H1 (cell line): ENCODE measurements at regions not wholly inside any gene's neighbourhood (a gene's known extent, or its start where the extent isn't known, plus 50 kb on each side); places are given as distances from the start of the nearest gene placed in this dataset.

Experiments
- CTCF ChIA-PET: fragments of 300-600 bp; sonication (Branson Sonifier 250); formaldehyde crosslinking; loops from one replicate; lab custom pipeline; 2021; ENCODE audit not compliant: partially characterized antibody; lab: Charles Lee
- POLR2A ChIA-PET: fragments of 300-600 bp; sonication (Branson Sonifier 250); formaldehyde crosslinking; loops from one replicate; lab custom pipeline; 2021; ENCODE audit warnings: inconsistent platforms; ENCODE audit not compliant: partially characterized antibody; lab: Charles Lee
- DNase-seq, 2 experiments: peaks; one replicate each; pipeline versions ENCODE4 v3.0.0 to v3.0.0-alpha.2; 2010 to 2022; ENCODE audit warnings: low spot score in 2 of 2, low read depth in 1 of 2, mixed read lengths in 1 of 2
- FAIRE-seq: peaks from 2 replicates; lab custom pipeline; 2011; peaks lifted over from hg19 to GRCh38; lab: Jason Lieb, UNC
- H2AFZ ChIP-seq: 2 replicates; pipeline ENCODE4 v1.8.1; 2012; ENCODE audit warnings: low read length, inconsistent platforms
- H2AK5ac ChIP-seq: 2 replicates; pipeline ENCODE4 v1.6.1; 2013; ENCODE audit warnings: low read depth, low read length
- H2BK120ac ChIP-seq: replicated peaks from 2 replicates; pipeline ENCODE3; 2013; ENCODE audit warnings: low read depth, low read length, inconsistent platforms
- H2BK12ac ChIP-seq: 2 replicates; pipeline ENCODE4 v1.6.1; 2013; ENCODE audit warnings: low read depth, low read length
- H2BK15ac ChIP-seq: 2 replicates; pipeline ENCODE4 v1.6.1; 2013; ENCODE audit warnings: low read length
- H2BK20ac ChIP-seq: 2 replicates; pipeline ENCODE4 v1.6.1; 2013; ENCODE audit warnings: low read length
- H2BK5ac ChIP-seq: 2 replicates; pipeline ENCODE4 v1.6.1; 2013; ENCODE audit warnings: low read depth, low read length
- H3K14ac ChIP-seq: 2 replicates; pipeline ENCODE4 v1.6.1; 2013; ENCODE audit warnings: inconsistent platforms; ENCODE audit not compliant: insufficient read length
- H3K18ac ChIP-seq: 2 replicates; pipeline ENCODE4 v1.6.1; 2013; ENCODE audit warnings: low read length; ENCODE audit errors: extremely low read depth
- H3K23ac ChIP-seq: 2 replicates; pipeline ENCODE4 v1.6.1; 2013; ENCODE audit warnings: inconsistent platforms; ENCODE audit not compliant: insufficient read length
- H3K23me2 ChIP-seq: 2 replicates; pipeline ENCODE4 v1.6.1; 2013; ENCODE audit warnings: low read depth, low read length
- H3K27ac ChIP-seq: 2 replicates; pipeline ENCODE4 v1.6.1; 2011; ENCODE audit warnings: low read depth, low read length, inconsistent platforms
- H3K27me3 ChIP-seq, 4 experiments: replicated peaks in 1 of 4; 1 replicate in 1 of 4; 2 replicates in 3 of 4; pipeline versions ENCODE4 v1.6.1 to v1.8.1; 2011 to 2013; ENCODE audit warnings: low read length in 3 of 4, mild to moderate bottlenecking in 3 of 4, inconsistent platforms in 2 of 4, mixed read lengths in 2 of 4, moderate library complexity in 1 of 4; ENCODE audit not compliant: control insufficient read depth in 3 of 4, insufficient read depth in 3 of 4; ENCODE audit errors: extremely low read depth in 1 of 4
- H3K36me3 ChIP-seq, 4 experiments: 2 replicates each; pipeline versions ENCODE4 v1.6.1 to v1.8.1; 2011 to 2013; ENCODE audit warnings: mild to moderate bottlenecking in 4 of 4, low read length in 3 of 4, moderate library complexity in 2 of 4, control low read depth in 1 of 4, inconsistent platforms in 1 of 4; ENCODE audit not compliant: insufficient read depth in 4 of 4, control insufficient read depth in 2 of 4
- H3K4ac ChIP-seq: replicated peaks from 2 replicates; pipeline ENCODE3; 2013; ENCODE audit warnings: low read length, low read depth, mixed read lengths, inconsistent platforms; ENCODE audit not compliant: insufficient read length
- H3K4me1 ChIP-seq, 4 experiments: replicated peaks in 1 of 4; 1 replicate in 1 of 4; 2 replicates in 3 of 4; pipeline versions ENCODE4 v1.6.1 to v1.8.1; 2011 to 2013; ENCODE audit warnings: low read length in 3 of 4, inconsistent platforms in 2 of 4, mixed read lengths in 1 of 4; ENCODE audit not compliant: insufficient read depth in 4 of 4, control insufficient read depth in 3 of 4
- H3K4me2 ChIP-seq, 2 experiments: 2 replicates each; pipeline versions ENCODE4 v1.6.1 to v1.8.1; 2011 to 2013; ENCODE audit warnings: low read depth in 2 of 2, low read length in 2 of 2, control low read depth in 1 of 2, inconsistent platforms in 1 of 2, mild to moderate bottlenecking in 1 of 2; ENCODE audit not compliant: insufficient read depth in 1 of 2
- H3K4me3 ChIP-seq, 4 experiments: fragments of 200-600, 300-600 bp in 1 of 4; sonication (generic), shearing (Covaris generic), sonication (Bioruptor Twin) in 1 of 4; 2 replicates each; pipeline versions ENCODE4 v1.5.1 to v1.8.1; 2011 to 2016; ENCODE audit warnings: low read length in 4 of 4, low read depth in 3 of 4, control low read depth in 2 of 4, inconsistent platforms in 2 of 4, mild to moderate bottlenecking in 2 of 4, mixed read lengths in 1 of 4, moderate library complexity in 1 of 4; ENCODE audit not compliant: insufficient read depth in 2 of 4; ENCODE audit errors: extremely low read depth in 1 of 4
- H3K56ac ChIP-seq: replicated peaks from 2 replicates; pipeline ENCODE3; 2013; ENCODE audit warnings: low read depth, mild to moderate bottlenecking, mixed read lengths, low read length, inconsistent platforms; ENCODE audit not compliant: insufficient read length
- H3K79me1 ChIP-seq: 2 replicates; pipeline ENCODE4 v1.6.1; 2013; ENCODE audit warnings: low read depth, low read length, control low read depth
- H3K79me2 ChIP-seq, 2 experiments: 2 replicates each; pipeline versions ENCODE4 v1.6.1 to v1.8.1; 2012 to 2013; ENCODE audit warnings: low read length in 2 of 2, mild to moderate bottlenecking in 2 of 2, inconsistent platforms in 1 of 2; ENCODE audit not compliant: insufficient read depth in 2 of 2, control insufficient read depth in 1 of 2
- H3K9ac ChIP-seq, 4 experiments: replicated peaks in 1 of 4; 1 replicate in 1 of 4; 2 replicates in 3 of 4; pipeline versions ENCODE4 v1.6.1 to v1.8.1; 2011 to 2013; ENCODE audit warnings: low read depth in 3 of 4, low read length in 3 of 4, control low read depth in 2 of 4, mild to moderate bottlenecking in 2 of 4, moderate library complexity in 2 of 4, inconsistent platforms in 1 of 4; ENCODE audit errors: extremely low read depth in 1 of 4
- H3K9me3 ChIP-seq, 2 experiments: 2 replicates each; pipeline versions ENCODE4 v1.6.1 to v1.8.1; 2012 to 2013; ENCODE audit warnings: mild to moderate bottlenecking in 2 of 2, moderate library complexity in 2 of 2, control low read depth in 1 of 2, inconsistent platforms in 1 of 2, low read depth in 1 of 2, low read length in 1 of 2, mixed read lengths in 1 of 2; ENCODE audit not compliant: insufficient read depth in 2 of 2
- H4K20me1 ChIP-seq, 2 experiments: replicated peaks in 1 of 2; 2 replicates each; pipeline versions ENCODE3 to v1.8.1; 2011 to 2013; ENCODE audit warnings: inconsistent platforms in 2 of 2, low read length in 2 of 2, mild to moderate bottlenecking in 1 of 2; ENCODE audit not compliant: insufficient read depth in 2 of 2, control insufficient read depth in 1 of 2
- H4K5ac ChIP-seq: 2 replicates; pipeline ENCODE4 v1.6.1; 2013; ENCODE audit warnings: low read length, low read depth, mixed read lengths, inconsistent platforms; ENCODE audit not compliant: insufficient read length
- H4K8ac ChIP-seq: 2 replicates; pipeline ENCODE4 v1.8.0; 2013; ENCODE audit warnings: mild to moderate bottlenecking, moderate library complexity, low read length, inconsistent platforms; ENCODE audit not compliant: insufficient read depth; ENCODE audit errors: extremely low read depth
- H4K91ac ChIP-seq: replicated peaks from 2 replicates; pipeline ENCODE3; 2013; ENCODE audit warnings: low read length, mixed read lengths, inconsistent platforms; ENCODE audit not compliant: insufficient read length
- RAD21 ChIP-seq, 2 experiments: IDR thresholded peaks in 1 of 2; conservative IDR thresholded peaks in 1 of 2; 2 replicates each; pipeline ENCODE4 v1.6.1; 2011; ENCODE audit warnings: low read depth in 2 of 2, low read length in 2 of 2, improper control_type of control experiment in 1 of 2, inconsistent platforms in 1 of 2, mild to moderate bottlenecking in 1 of 2, moderate library complexity in 1 of 2
- SRF ChIP-seq: IDR thresholded peaks from 2 replicates; pipeline ENCODE4 v1.6.1; 2011; ENCODE audit warnings: mild to moderate bottlenecking, low read depth, low read length, moderate library complexity
- WGBS, 2 experiments: shearing (Covaris generic) in 1 of 2; methylation state at CpG; one replicate each; pipeline versions ENCODE4 v1.1.6 to v1.1.7; 2013 to 2015; ENCODE audit warnings: low lambda C conversion rate in 2 of 2, mixed read lengths in 2 of 2, inconsistent platforms in 1 of 2, low coverage in 1 of 2, missing lambda C conversion rate in 1 of 2; ENCODE audit not compliant: insufficient replicate concordance in 2 of 2, insufficient coverage in 1 of 2, insufficient read length in 1 of 2; ENCODE audit errors: extremely low coverage in 1 of 2, missing lambda C conversion rate in 1 of 2; 5-methylcytosine and 5-hydroxymethylcytosine counted together
- TF ChIP-seq, protein P1 (sequence below), 3 experiments: IDR thresholded peaks; 1 replicate in 2 of 3; 2 replicates in 1 of 3; pipeline versions ENCODE4 v1.5.1 to v1.6.1; 2011; ENCODE audit warnings: low read length in 3 of 3, mild to moderate bottlenecking in 3 of 3, inconsistent platforms in 2 of 3, low read depth in 1 of 3, moderate library complexity in 1 of 3; ENCODE audit not compliant: insufficient read depth in 1 of 3; ENCODE audit errors: control extremely low read depth in 1 of 3

DNA sequence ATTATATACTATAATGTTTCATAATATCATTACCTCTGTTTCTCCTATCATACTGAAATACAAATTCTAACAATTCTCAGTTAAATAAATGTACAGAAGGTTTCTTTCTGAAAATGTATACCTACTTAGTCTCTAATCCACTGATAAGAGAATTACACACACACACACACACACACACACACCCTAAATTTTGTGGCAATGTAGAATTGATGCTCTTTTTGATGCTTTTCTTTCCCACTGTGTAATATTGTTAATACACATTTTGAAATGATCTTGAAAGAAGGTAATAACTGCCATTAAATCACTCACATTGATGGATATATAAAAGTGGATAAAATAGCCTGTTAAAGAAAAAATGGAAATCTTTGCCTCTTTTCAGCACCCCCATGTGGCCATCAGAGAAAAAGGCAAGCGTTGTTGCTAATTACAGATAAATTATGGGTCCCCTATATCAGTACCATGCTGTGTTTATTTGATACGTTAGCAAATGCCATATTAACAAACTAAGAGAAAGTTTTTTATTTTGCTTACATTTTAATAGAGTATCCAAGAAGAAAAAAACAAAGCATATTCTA is 76.6 kb upstream of the VGLL2 start:
- H3K4me3 ChIP-seq = no peak overlapping the region
- no peak for TF ChIP-seq SRF
- TF ChIP-seq, protein P1, sequence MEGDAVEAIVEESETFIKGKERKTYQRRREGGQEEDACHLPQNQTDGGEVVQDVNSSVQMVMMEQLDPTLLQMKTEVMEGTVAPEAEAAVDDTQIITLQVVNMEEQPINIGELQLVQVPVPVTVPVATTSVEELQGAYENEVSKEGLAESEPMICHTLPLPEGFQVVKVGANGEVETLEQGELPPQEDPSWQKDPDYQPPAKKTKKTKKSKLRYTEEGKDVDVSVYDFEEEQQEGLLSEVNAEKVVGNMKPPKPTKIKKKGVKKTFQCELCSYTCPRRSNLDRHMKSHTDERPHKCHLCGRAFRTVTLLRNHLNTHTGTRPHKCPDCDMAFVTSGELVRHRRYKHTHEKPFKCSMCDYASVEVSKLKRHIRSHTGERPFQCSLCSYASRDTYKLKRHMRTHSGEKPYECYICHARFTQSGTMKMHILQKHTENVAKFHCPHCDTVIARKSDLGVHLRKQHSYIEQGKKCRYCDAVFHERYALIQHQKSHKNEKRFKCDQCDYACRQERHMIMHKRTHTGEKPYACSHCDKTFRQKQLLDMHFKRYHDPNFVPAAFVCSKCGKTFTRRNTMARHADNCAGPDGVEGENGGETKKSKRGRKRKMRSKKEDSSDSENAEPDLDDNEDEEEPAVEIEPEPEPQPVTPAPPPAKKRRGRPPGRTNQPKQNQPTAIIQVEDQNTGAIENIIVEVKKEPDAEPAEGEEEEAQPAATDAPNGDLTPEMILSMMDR (IDR thresholded peaks at IDR 0.05; ENCODE audit: control extremely low read depth in 1 of 3, insufficient read depth in 1 of 3, low read depth in 1 of 3, low read length in 3 of 3) = peak in 2 of 3 experiments; percentile 42 to 52; a peak in 2 of 4 replicates
- TF ChIP-seq RAD21 (IDR thresholded peaks at IDR 0.05 in 1 of 2, conservative IDR thresholded peaks at IDR 0.05 in 1 of 2; ENCODE audit: low read depth in 2 of 2, low read length in 2 of 2) = peak; percentile 52 to 56; a peak in 3 of 4 replicates
- TF ChIP-seq, all 59 proteins: peak for 2
- DNase-seq (no peak), FAIRE-seq (no peak)
- Histone ChIP-seq H3K4me1 (no peaks in the 10 kb centered on the region), H3K9ac (no peak overlapping the region), H3K14ac (no peak overlapping the region), H2BK15ac (no peak overlapping the region), H3K23me2 (no peaks in the 10 kb centered on the region), H4K8ac (no peak overlapping the region), H3K27ac (no peak overlapping the region), H3K56ac (no peak overlapping the region), H3K9me3 (no peaks in the 10 kb centered on the region), H4K5ac (no peak overlapping the region), H2BK20ac (no peak overlapping the region), H2AK5ac (no peak overlapping the region), H2BK12ac (no peak overlapping the region), H3K36me3 (no peaks in the 10 kb centered on the region), H4K91ac (no peak overlapping the region), H3K79me2 (no peaks in the 10 kb centered on the region), H2AFZ (no peak overlapping the region), H2BK120ac (no peak overlapping the region), H2BK5ac (no peak overlapping the region), H3K18ac (no peak overlapping the region), H3K79me1 (no peaks in the 10 kb centered on the region), H3K23ac (no peak overlapping the region), H3K27me3 (no peaks in the 10 kb centered on the region), H4K20me1 (no peaks in the 10 kb centered on the region), H3K4me2 (no peak overlapping the region), H3K4ac (no peak overlapping the region)
- CTCF ChIA-PET = interaction anchor here (0.6 to 1.7 kb wide), 10 partner anchors 9 to 423 kb away, joined by 3 to 8 read pairs (median 3); partner anchors contain the start of genes FAM162B and VGLL2
- POLR2A ChIA-PET = no interaction called here
- 38% methylated on average over 2 of the region's 2 CpGs; no CpG with 5 or more reads in 1 of the 2 experiments for WGBS, 2 experiments
